ENCODE measurements at regions not wholly inside any gene's neighbourhood (a gene's known extent, or its start where the extent isn't known, plus 50 kb on each side); places are given as distances from the start of the nearest gene placed in this dataset.

GRCh38 chr19:5287066-5287465 is 53.5 kb downstream of the PTPRS start:
- no peak for TF ChIP-seq CTCF (IDR thresholded peaks at IDR 0.05; ENCODE audit: insufficient read depth, low read length)
- TF ChIP-seq REST (IDR thresholded peaks at IDR 0.05; ENCODE audit: insufficient replicate concordance, low read depth): no peak
